NCI-H2029 treated with DMSO at 0.1 percent for 48 hours (cell line): ENCODE measurements at regions not wholly inside any gene's neighbourhood (a gene's known extent, or its start where the extent isn't known, plus 50 kb on each side); places are given as distances from the start of the nearest gene placed in this dataset.
"Not testable (repeated sequence)": the region's sequence is repeated elsewhere in the genome, so short reads cannot be mapped to it uniquely, and the experiment has no call there.

Experiments used
- DNase-seq: peaks from one replicate; lab custom pipeline; 2025; lab: John Stamatoyannopoulos, UW

GRCh38 chr1:68848017-68848416 lies 351.1 kb upstream of the DEPDC1 start:
- DNase-seq: no peak

GRCh38 chr1:68868606-68869005 lies 371.7 kb upstream of the DEPDC1 start:
- DNase-seq: no peak

GRCh38 chr1:68873144-68873543 lies 376.3 kb upstream of the DEPDC1 start:
- no peak for DNase-seq

- DNase-seq: not testable (repeated sequence)
Observed at GRCh38 chr1:68881330-68882194, 384.7 kb upstream of the DEPDC1 start.

- DNase-seq: no peak
Observed at GRCh38 chr1:68889471-68889870, 392.6 kb upstream of the DEPDC1 start.

GRCh38 chr1:68890736-68891135 lies 393.9 kb upstream of the DEPDC1 start:
- DNase-seq: no peak

GRCh38 chr1:68904477-68904876 lies 407.6 kb upstream of the DEPDC1 start:
- DNase-seq: no peak

GRCh38 chr1:68906431-68906830 lies 409.5 kb upstream of the DEPDC1 start:
- no peak for DNase-seq

GRCh38 chr1:68907491-68907890 lies 410.6 kb upstream of the DEPDC1 start:
- DNase-seq: no peak

GRCh38 chr1:68908316-68908715 lies 411.4 kb upstream of the DEPDC1 start:
- DNase-seq: peak; percentile 47

GRCh38 chr1:68916221-68916902 lies 419.5 kb upstream of the DEPDC1 start:
- no peak for DNase-seq

- no peak for DNase-seq
Observed at GRCh38 chr1:68917456-68917855, 420.6 kb upstream of the DEPDC1 start.

GRCh38 chr1:68918563-68918962 lies 421.7 kb upstream of the DEPDC1 start:
- no peak for DNase-seq

GRCh38 chr1:68919075-68919474 lies 422.2 kb upstream of the DEPDC1 start:
- no peak for DNase-seq

- DNase-seq: not testable (repeated sequence)
Observed at GRCh38 chr1:68923475-68924088, 426.7 kb upstream of the DEPDC1 start.

- no peak for DNase-seq
Observed at GRCh38 chr1:68930101-68930500, 433.2 kb upstream of the DEPDC1 start.

- DNase-seq: no peak
Observed at GRCh38 chr1:68936530-68936929, 439.6 kb upstream of the DEPDC1 start.

- DNase-seq: no peak
Observed at GRCh38 chr1:68938051-68938666, 441.3 kb upstream of the DEPDC1 start.

- DNase-seq: no peak
Observed at GRCh38 chr1:68950036-68950435, 453.2 kb upstream of the DEPDC1 start.

GRCh38 chr1:68953311-68953710 lies 456.4 kb upstream of the DEPDC1 start:
- DNase-seq: no peak

GRCh38 chr1:68954841-68955240 lies 458.0 kb upstream of the DEPDC1 start:
- DNase-seq: peak; percentile 76

GRCh38 chr1:68955424-68955823 lies 458.5 kb upstream of the DEPDC1 start:
- DNase-seq: peak; percentile 71
